ENCODE measurements at regions not wholly inside any gene's neighbourhood (a gene's known extent, or its start where the extent isn't known, plus 50 kb on each side); places are given as distances from the start of the nearest gene placed in this dataset.

DNA sequence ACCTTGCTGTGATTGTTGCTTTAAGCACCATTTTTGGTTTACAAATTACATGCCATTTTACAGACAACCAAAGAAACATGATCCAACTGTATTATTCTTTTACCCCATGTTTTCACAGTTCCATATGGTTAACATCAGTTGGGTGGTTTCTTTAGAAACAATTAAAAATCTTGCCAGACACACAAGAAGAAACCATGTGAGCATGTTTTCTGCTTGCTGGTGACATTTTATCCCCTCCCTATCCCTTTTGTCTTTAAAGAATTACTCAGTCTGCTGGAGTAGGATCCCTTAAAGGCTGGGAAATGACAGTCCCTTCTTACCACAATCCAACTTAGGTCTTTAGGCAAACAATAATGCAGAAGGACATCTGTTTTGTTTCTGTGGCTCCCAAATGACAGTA lies 121.8 kb upstream of the PLXNC1 start:
- TF ChIP-seq, protein P1, sequence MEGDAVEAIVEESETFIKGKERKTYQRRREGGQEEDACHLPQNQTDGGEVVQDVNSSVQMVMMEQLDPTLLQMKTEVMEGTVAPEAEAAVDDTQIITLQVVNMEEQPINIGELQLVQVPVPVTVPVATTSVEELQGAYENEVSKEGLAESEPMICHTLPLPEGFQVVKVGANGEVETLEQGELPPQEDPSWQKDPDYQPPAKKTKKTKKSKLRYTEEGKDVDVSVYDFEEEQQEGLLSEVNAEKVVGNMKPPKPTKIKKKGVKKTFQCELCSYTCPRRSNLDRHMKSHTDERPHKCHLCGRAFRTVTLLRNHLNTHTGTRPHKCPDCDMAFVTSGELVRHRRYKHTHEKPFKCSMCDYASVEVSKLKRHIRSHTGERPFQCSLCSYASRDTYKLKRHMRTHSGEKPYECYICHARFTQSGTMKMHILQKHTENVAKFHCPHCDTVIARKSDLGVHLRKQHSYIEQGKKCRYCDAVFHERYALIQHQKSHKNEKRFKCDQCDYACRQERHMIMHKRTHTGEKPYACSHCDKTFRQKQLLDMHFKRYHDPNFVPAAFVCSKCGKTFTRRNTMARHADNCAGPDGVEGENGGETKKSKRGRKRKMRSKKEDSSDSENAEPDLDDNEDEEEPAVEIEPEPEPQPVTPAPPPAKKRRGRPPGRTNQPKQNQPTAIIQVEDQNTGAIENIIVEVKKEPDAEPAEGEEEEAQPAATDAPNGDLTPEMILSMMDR (IDR thresholded peaks at IDR 0.05), result no peak
- no peak for TF ChIP-seq POLR2A (IDR thresholded peaks at IDR 0.05)
